ENCODE measurements at regions not wholly inside any gene's neighbourhood (a gene's known extent, or its start where the extent isn't known, plus 50 kb on each side); places are given as distances from the start of the nearest gene placed in this dataset.

- TF ChIP-seq CTCF (IDR thresholded peaks at IDR 0.05) (no peak), POLR2AphosphoS5 (IDR thresholded peaks at IDR 0.05; ENCODE audit: insufficient read depth in 1 of 2, low read depth in 1 of 2) (no peak), POLR2A (IDR thresholded peaks at IDR 0.05) (no peak)
These were observed 96.9 kb upstream of the BCL9 start for GRCh38 chr1:147444381-147444780.

Data from vagina (tissue), 2 donors.